Fibroblast of lung (primary cell): ENCODE measurements at regions not wholly inside any gene's neighbourhood (a gene's known extent, or its start where the extent isn't known, plus 50 kb on each side); places are given as distances from the start of the nearest gene placed in this dataset.

Experiments used
- DNase-seq, 2 donors: peaks; one replicate each; pipeline versions ENCODE4 v3.0.0 to v3.0.0-alpha.2; 2010; ENCODE audit warnings: low read depth in 2 of 2
- H2AFZ ChIP-seq: 2 replicates; pipeline ENCODE4 v1.5.1; 2012; ENCODE audit warnings: low read length, control low read depth, inconsistent platforms
- H3K27ac ChIP-seq: 2 replicates; pipeline ENCODE4 v1.5.1; 2011; ENCODE audit warnings: low read length, control low read depth; ENCODE audit not compliant: insufficient read depth
- H3K27me3 ChIP-seq: 2 replicates; pipeline ENCODE4 v1.5.1; 2011; ENCODE audit warnings: mild to moderate bottlenecking, low read length; ENCODE audit not compliant: control insufficient read depth, insufficient read depth
- H3K36me3 ChIP-seq: 2 replicates; pipeline ENCODE4 v1.5.1; 2011; ENCODE audit warnings: low read length; ENCODE audit not compliant: control insufficient read depth, insufficient read depth
- H3K4me1 ChIP-seq: 2 replicates; pipeline ENCODE4 v1.5.1; 2011; ENCODE audit warnings: low read length; ENCODE audit not compliant: control insufficient read depth, insufficient read depth; ENCODE audit errors: extremely low read depth
- H3K4me2 ChIP-seq: 2 replicates; pipeline ENCODE4 v1.5.1; 2011; ENCODE audit warnings: low read length, control low read depth; ENCODE audit not compliant: insufficient read depth; ENCODE audit errors: extremely low read depth
- H3K4me3 ChIP-seq, 4 experiments: fragments of 200-600 bp in 1 of 4; sonication (generic) in 1 of 4; replicated peaks in 1 of 4; 2 replicates each; pipeline ENCODE4 v1.5.1; 2011 to 2016; ENCODE audit warnings: low read length in 4 of 4, low read depth in 3 of 4, mild to moderate bottlenecking in 3 of 4, control low read depth in 2 of 4, inconsistent platforms in 1 of 4, mixed read lengths in 1 of 4; ENCODE audit not compliant: insufficient read depth in 1 of 4; ENCODE audit errors: control extremely low read depth in 1 of 4
- H3K79me2 ChIP-seq: 2 replicates; pipeline ENCODE4 v1.5.1; 2012; ENCODE audit warnings: mild to moderate bottlenecking, low read length, inconsistent platforms; ENCODE audit not compliant: control insufficient read depth, insufficient read depth
- H3K9ac ChIP-seq: 2 replicates; pipeline ENCODE4 v1.5.1; 2011; ENCODE audit warnings: mild to moderate bottlenecking, low read length, control low read depth; ENCODE audit not compliant: insufficient read depth
- H3K9me3 ChIP-seq: 2 replicates; pipeline ENCODE4 v1.5.1; 2012; ENCODE audit warnings: low read depth, low read length; ENCODE audit not compliant: control insufficient read depth, insufficient read depth
- H4K20me1 ChIP-seq: 2 replicates; pipeline ENCODE4 v1.5.1; 2011; ENCODE audit warnings: low read length; ENCODE audit not compliant: control insufficient read depth, insufficient read depth; ENCODE audit errors: extremely low read depth
- EZH2 ChIP-seq: IDR thresholded peaks from 2 replicates; pipeline ENCODE4 v1.5.1; 2012; ENCODE audit warnings: low read length, control low read depth, mild to moderate bottlenecking; ENCODE audit errors: missing control alignments
- TF ChIP-seq, protein P1 (sequence below), 2 donors: IDR thresholded peaks in 1 of 2; conservative IDR thresholded peaks in 1 of 2; 1 replicate in 1 of 2; 2 replicates in 1 of 2; pipeline ENCODE4 v1.5.1; 2011 to 2012; ENCODE audit warnings: low read length in 2 of 2, control low read depth in 1 of 2, inconsistent platforms in 1 of 2, low read depth in 1 of 2, mild to moderate bottlenecking in 1 of 2

DNA sequence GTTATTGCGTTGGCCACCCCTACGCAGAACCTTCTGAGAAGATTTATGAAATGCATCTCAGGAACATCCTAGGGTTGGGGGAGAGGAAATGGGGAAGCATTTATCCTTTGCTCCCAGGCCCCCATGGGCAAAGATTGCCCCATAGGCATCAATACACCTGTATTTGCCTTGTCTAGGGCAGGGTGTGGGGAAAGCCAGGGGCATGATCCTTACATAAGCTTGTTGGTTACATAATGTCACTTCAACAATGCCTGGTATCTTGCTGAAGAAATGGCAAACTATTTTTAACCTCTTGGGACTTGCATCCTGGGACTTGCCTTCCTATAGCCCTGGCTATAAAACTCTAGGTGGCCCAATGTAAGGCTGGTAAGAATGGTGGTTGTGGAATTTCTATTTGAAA is 53.9 kb upstream of the SPRED2 start:
- Histone ChIP-seq H3K36me3 (no peaks in the 10 kb centered on the region), H3K4me1 (no peaks in the 10 kb centered on the region), H3K4me2 (no peak overlapping the region), H3K27ac (no peak overlapping the region), H2AFZ (no peak overlapping the region), H3K4me3 (no peak overlapping the region), H3K9me3 (no peaks in the 10 kb centered on the region), H3K9ac (no peak overlapping the region), H4K20me1 (no peaks in the 10 kb centered on the region), H3K27me3 (no peaks in the 10 kb centered on the region), H3K79me2 (no peaks in the 10 kb centered on the region)
- no peak for TF ChIP-seq EZH2
- TF ChIP-seq, protein P1, sequence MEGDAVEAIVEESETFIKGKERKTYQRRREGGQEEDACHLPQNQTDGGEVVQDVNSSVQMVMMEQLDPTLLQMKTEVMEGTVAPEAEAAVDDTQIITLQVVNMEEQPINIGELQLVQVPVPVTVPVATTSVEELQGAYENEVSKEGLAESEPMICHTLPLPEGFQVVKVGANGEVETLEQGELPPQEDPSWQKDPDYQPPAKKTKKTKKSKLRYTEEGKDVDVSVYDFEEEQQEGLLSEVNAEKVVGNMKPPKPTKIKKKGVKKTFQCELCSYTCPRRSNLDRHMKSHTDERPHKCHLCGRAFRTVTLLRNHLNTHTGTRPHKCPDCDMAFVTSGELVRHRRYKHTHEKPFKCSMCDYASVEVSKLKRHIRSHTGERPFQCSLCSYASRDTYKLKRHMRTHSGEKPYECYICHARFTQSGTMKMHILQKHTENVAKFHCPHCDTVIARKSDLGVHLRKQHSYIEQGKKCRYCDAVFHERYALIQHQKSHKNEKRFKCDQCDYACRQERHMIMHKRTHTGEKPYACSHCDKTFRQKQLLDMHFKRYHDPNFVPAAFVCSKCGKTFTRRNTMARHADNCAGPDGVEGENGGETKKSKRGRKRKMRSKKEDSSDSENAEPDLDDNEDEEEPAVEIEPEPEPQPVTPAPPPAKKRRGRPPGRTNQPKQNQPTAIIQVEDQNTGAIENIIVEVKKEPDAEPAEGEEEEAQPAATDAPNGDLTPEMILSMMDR (conservative IDR thresholded peaks at IDR 0.05 in 1 of 2, IDR thresholded peaks at IDR 0.05 in 1 of 2; ENCODE audit: low read depth in 1 of 2, low read length in 2 of 2): no peak
- no peak for DNase-seq

DNA sequence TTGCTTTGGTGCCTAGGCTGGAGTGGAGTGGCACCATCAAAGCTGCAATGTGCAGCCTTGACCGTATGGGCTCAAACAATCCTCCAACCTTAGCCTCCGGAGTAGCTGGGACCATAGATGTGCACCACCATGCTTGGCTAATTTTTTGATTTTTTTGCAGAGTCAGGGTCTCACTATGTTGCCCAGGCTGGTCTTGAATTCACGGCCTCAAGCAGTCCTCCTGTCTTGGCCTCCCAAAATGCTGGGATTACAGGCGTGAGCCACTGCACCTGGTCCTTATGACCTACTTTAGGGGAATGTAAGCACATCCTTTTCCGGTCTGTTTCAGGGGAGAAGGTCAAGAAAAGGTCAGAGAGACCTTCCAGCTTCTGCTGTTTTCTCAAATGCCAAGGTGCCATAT is 53.4 kb upstream of the SPRED2 start:
- no peaks in the 10 kb centered on the region for H3K27me3 ChIP-seq
- no peak overlapping the region for H3K4me2 ChIP-seq
- DNase-seq: no peak
- H3K9ac ChIP-seq: no peak overlapping the region
- H3K9me3 ChIP-seq: no peaks in the 10 kb centered on the region
- no peak overlapping the region for H3K4me3 ChIP-seq
- H3K79me2 ChIP-seq: no peaks in the 10 kb centered on the region
- no peak for TF ChIP-seq EZH2
- TF ChIP-seq, protein P1 (conservative IDR thresholded peaks at IDR 0.05 in 1 of 2, IDR thresholded peaks at IDR 0.05 in 1 of 2; ENCODE audit: low read depth in 1 of 2, low read length in 2 of 2): no peak
- no peaks in the 10 kb centered on the region for H3K4me1 ChIP-seq
- no peak overlapping the region for H3K27ac ChIP-seq
- H2AFZ ChIP-seq: no peak overlapping the region
- no peaks in the 10 kb centered on the region for H3K36me3 ChIP-seq
- no peaks in the 10 kb centered on the region for H4K20me1 ChIP-seq

- peak in 1 of 2 donors; percentile 71 for DNase-seq
- Histone ChIP-seq H3K4me1 (no peaks in the 10 kb centered on the region), H3K79me2 (no peaks in the 10 kb centered on the region), H2AFZ (no peak overlapping the region), H3K4me3 (no peak overlapping the region), H4K20me1 (no peaks in the 10 kb centered on the region), H3K27me3 (no peaks in the 10 kb centered on the region), H3K27ac (no peak overlapping the region), H3K9ac (no peak overlapping the region), H3K36me3 (no peaks in the 10 kb centered on the region), H3K9me3 (no peaks in the 10 kb centered on the region), H3K4me2 (no peak overlapping the region)
- TF ChIP-seq EZH2: no peak
- TF ChIP-seq, protein P1 (conservative IDR thresholded peaks at IDR 0.05 in 1 of 2, IDR thresholded peaks at IDR 0.05 in 1 of 2; ENCODE audit: low read depth in 1 of 2, low read length in 2 of 2): no peak
Measured at GRCh38 chr2:65483763-65484162, 51.4 kb upstream of the SPRED2 start.
